ENCODE measurements at regions not wholly inside any gene's neighbourhood (a gene's known extent, or its start where the extent isn't known, plus 50 kb on each side); places are given as distances from the start of the nearest gene placed in this dataset.

- no peak for DNase-seq (ENCODE audit: low spot score)
These were observed 134.8 kb upstream of the NAMPT start for GRCh38 chr7:106419455-106420182.

- DNase-seq (ENCODE audit: low spot score): no peak
These were observed 133.7 kb upstream of the NAMPT start for GRCh38 chr7:106418526-106418925.

DNA sequence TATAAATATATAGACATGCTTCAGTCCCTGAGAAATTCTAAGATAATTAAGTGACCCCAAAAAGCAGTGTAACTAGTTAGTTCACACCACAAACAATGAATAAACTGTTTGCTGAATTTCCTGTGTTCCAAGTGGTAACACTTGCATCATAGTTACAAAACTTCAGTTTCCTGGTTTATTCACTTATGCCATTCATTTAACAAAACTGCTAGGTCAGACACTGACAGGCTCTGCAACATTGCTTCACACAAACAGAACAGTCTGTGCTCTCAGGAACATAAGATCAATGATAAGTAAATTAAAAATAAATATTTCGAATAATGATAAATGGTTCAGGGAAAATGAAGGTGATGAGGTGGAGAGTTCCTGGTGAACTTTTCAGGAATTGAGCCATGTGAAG, 133.3 kb upstream of the NAMPT start:
- no peak for DNase-seq (ENCODE audit: low spot score)

DNA sequence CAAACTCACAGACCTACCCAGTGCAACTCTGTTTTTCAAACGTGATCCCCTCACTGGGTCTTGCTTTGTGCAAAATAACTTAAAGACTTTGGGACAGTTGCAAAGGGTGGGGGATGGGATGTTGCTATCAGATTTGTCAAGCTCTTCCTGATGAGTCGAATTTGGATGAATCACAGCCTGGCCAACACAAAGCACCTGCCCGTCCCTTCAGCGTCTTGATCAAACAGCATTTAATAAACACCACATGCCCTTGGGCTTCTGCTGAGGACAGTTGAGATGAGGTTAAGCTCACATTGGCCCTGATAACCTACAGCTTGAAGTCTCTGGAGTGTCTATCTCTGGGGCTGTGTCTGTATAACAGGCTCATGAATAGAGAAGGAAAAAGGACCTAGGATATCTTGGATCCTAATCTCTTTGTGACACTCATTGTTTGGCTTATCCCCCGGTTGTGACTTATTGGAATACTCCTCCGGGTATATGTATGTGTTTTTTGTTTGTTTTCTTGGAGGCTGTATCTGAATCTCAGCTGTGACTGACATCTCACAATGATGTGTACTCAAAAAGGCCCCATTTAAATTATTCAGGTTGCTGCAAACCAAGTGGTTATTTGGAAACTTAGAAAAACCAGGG, 132.6 kb upstream of the NAMPT start:
- DNase-seq (ENCODE audit: low spot score): no peak

GRCh38 chr7:106416430-106416829, 131.6 kb upstream of the NAMPT start:
- no peak for DNase-seq (ENCODE audit: low spot score)

GRCh38 chr7:106415433-106415832, 130.7 kb upstream of the NAMPT start:
- DNase-seq (ENCODE audit: low spot score): no peak

- no peak for DNase-seq (ENCODE audit: low spot score)
These were observed 128.7 kb upstream of the NAMPT start for GRCh38 chr7:106413446-106413845.

GRCh38 chr7:106405697-106406141, 120.9 kb upstream of the NAMPT start:
- DNase-seq (ENCODE audit: low spot score): no peak

GRCh38 chr7:106402898-106403297, 118.1 kb upstream of the NAMPT start:
- DNase-seq (ENCODE audit: low spot score): no peak

DNA sequence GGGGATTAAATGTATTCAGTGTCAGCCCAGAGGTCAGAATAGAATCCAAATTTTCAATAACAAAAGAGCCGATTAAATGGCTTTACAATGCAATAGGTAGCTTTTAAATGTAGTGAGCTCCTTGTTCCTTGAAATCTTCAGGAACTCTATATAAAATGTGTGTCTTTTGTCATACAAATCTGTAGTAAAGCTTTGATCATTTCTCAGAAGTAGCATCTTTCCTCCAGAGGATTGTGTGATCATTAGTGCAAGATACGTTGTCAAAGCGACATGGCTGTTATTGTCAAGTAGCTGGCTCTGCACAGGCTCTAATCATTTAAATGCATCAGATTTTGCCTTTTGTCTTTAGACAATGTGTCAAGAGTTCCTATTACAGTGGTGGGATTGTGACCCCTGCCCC, 116.1 kb upstream of the NAMPT start:
- no peak for DNase-seq (ENCODE audit: low spot score)

GRCh38 chr7:106398786-106399185, 114.0 kb upstream of the NAMPT start:
- DNase-seq (ENCODE audit: low spot score): no peak

GRCh38 chr7:106397994-106398393, 113.2 kb upstream of the NAMPT start:
- no peak for DNase-seq (ENCODE audit: low spot score)

- DNase-seq (ENCODE audit: low spot score): no peak
These were observed 109.7 kb upstream of the NAMPT start for GRCh38 chr7:106394526-106394925.

DNA sequence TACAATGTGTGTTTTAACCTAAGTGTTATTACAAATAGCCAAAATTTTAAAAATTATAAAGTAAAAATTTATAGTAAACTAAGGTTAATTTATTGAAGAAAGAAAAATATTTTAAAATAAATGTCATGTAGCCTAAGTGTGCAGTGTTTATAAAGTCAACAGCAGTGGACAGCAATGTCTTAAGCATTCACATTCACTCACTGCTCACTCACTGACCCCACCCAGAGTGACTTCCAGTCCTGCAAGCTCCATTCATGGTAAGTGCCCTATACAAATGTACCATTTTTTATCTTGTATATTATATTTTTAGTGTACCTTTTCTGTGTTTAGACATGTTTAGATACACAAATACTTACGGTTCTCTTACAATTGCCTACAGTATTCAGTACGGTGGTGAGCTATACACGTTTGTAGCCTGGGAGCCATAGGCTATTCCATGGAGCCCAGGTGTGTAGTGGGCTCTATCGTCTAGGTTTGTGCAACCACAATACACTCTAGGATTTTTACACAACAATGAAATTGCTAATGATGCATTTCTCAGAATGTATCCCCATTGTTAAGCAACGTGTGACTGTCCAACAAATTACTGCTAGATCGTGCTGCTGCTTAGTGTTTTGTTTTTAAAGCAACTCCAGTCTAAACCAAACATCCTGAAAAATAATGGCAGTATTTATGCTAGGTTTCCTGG, 108.9 kb upstream of the NAMPT start:
- DNase-seq (ENCODE audit: low spot score): no peak

- DNase-seq (ENCODE audit: low spot score): no peak
These were observed 107.8 kb upstream of the NAMPT start for GRCh38 chr7:106392590-106392989.

- DNase-seq (ENCODE audit: low spot score): no peak
These were observed 107.4 kb upstream of the NAMPT start for GRCh38 chr7:106392144-106392543.

- DNase-seq (ENCODE audit: low spot score): no peak
These were observed 102.2 kb upstream of the NAMPT start for GRCh38 chr7:106386958-106387357.

- DNase-seq (ENCODE audit: low spot score): no peak
These were observed 99.6 kb upstream of the NAMPT start for GRCh38 chr7:106384373-106384772.

- no peak for DNase-seq (ENCODE audit: low spot score)
These were observed 98.1 kb upstream of the NAMPT start for GRCh38 chr7:106382929-106383328.

DNA sequence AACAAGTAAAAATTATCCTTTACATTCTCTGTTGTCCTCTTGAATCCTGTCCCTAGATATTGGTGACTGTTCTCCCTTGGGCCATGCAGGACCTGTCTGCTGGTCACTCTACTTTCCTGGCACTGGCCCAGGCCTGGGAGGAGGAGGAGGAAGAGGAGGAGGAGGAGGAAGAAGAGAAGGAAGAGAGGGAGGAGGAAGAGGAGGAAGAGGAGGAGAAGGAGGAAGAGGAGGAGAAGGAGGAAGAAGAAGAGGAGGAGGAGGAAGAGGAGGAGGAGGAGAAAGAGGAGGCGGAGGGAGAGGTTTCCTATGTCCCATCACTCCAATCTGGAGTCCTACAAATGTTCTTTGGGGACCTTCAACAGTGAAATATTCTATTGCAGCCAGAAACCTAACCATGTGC, 97.3 kb upstream of the NAMPT start:
- no peak for DNase-seq (ENCODE audit: low spot score)

DNA sequence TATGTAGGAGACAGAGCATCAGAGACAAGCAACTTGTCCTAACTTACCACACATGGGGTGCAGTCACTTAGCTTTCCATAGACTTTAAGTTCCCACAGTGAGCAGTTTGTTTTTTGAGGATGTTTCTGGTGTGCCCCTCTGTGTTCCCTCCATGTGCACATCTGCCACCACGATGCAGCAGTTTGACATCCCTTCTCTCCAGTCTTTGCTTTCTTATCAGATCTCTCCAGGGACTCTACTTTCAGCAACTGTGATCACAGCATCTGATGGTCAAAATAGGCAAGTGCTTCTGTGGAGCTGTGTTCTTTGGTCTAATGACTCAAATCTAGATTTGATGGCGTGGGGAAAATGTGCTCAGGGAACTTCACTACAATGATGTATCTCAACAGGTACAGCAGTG, 96.5 kb upstream of the NAMPT start:
- DNase-seq (ENCODE audit: low spot score): no peak

DNA sequence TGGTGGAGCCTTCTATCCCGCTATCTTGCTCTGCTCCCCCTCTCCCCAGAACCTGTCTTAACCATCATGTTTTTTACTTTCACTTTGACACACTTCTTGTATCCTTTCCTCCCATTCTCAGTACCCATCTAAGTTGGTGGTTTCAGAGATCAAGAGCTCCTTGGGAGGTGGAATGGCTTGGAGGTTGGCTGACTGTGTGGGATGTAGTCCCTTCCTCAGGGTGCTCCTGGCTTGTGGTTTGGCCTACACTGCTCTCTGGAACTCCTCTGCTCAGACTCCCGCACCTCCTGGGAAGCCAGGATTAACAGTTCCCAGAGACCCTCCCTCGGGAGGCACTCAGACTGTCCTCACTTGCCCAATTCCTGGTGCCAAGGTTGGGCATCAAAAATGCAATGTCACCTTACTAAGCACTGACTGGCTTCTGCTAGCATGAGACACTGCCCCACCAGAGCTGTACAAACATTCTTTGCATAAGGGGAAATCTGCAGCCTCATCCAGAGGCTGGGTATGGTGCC, 93.1 kb upstream of the NAMPT start:
- no peak for DNase-seq (ENCODE audit: low spot score)

Data from hepatic stellate cell (primary cell).